NT2/D1 (cell line): ENCODE measurements at regions not wholly inside any gene's neighbourhood (a gene's known extent, or its start where the extent isn't known, plus 50 kb on each side); places are given as distances from the start of the nearest gene placed in this dataset.

ENCODE experiments used
- SUZ12 ChIP-seq: IDR thresholded peaks from 2 replicates; pipeline ENCODE4 v1.6.1; 2011; ENCODE audit not compliant: insufficient read length, insufficient read depth; ENCODE audit errors: extremely low read depth
- YY1 ChIP-seq: IDR thresholded peaks from 2 replicates; pipeline ENCODE4 v1.6.1; 2011; ENCODE audit not compliant: insufficient read length, insufficient read depth
- ZNF274 ChIP-seq: IDR thresholded peaks from 2 replicates; pipeline ENCODE4 v1.6.1; 2011; ENCODE audit warnings: mild to moderate bottlenecking, low read depth, low read length

DNA sequence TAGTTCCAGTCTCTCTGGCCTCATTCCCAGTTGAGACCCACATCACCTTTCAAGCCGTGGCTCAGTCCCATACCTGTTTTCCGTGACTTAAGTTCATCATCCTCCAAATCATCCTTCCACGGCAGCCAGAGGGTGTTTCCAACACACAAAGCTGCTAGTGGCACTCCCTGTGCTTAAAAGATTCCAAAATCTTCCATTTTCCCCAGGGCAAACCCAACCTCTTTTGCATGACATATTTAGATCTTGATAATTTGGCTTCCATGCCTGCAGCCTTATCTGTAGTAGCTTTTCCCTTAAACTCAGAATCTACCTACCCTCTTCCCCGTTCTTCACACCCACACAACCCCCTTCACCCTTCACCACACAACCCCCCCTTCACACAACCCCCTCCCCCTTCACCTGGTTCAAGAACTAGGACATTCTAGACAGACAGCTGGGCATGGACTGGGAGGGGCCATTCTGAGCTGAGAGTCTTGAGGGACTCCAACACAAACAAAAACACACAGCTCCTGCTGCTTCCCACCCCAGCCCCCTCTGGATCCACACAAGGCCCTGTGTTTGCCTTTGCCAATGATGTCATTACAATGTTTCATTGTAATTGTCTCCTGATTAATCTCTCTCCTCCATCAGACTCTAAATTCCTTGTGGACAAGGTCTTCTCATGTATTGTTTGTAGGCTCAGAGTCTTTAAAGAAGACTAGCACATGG is 268.2 kb downstream of the SH3GL2 start:
- TF ChIP-seq ZNF274 (no peak), YY1 (no peak), SUZ12 (no peak)
